Lung (tissue), 11 donors: ENCODE measurements at regions not wholly inside any gene's neighbourhood (a gene's known extent, or its start where the extent isn't known, plus 50 kb on each side); places are given as distances from the start of the nearest gene placed in this dataset.
A peak's percentile ranks its signal among the peaks of the same experiment; 100 is the strongest.

ENCODE experiments used
- ATAC-seq: fragments of 200-7000 bp; cut with Tn5 transposase; one replicate; pipeline ENCODE4 v1.9.1; 2020; ENCODE audit warnings: moderate number of reproducible peaks; ENCODE audit not compliant: insufficient read depth, low FRiP score
- DNase-seq, 3 donors: peaks; one replicate each; pipeline ENCODE4 v3.0.0-alpha.2; 2013 to 2017
- H3K27ac ChIP-seq, 2 donors: one replicate each; pipeline ENCODE4 v1.5.1; 2013; ENCODE audit warnings: mild to moderate bottlenecking in 2 of 2, moderate library complexity in 2 of 2, control low read depth in 1 of 2, inconsistent platforms in 1 of 2, low read depth in 1 of 2, low read length in 1 of 2
- H3K27me3 ChIP-seq, 3 donors: one replicate each; pipeline ENCODE4 v1.5.1; 2013; ENCODE audit warnings: low read length in 2 of 3; ENCODE audit not compliant: control insufficient read depth in 3 of 3, insufficient read depth in 3 of 3
- H3K36me3 ChIP-seq, 4 donors: one replicate each; pipeline ENCODE4 v1.5.1; 2013; ENCODE audit warnings: low read length in 4 of 4, mild to moderate bottlenecking in 1 of 4, moderate library complexity in 1 of 4; ENCODE audit not compliant: control insufficient read depth in 4 of 4, insufficient read depth in 4 of 4
- H3K4me1 ChIP-seq, 5 donors: one replicate each; pipeline ENCODE4 v1.5.1; 2013; ENCODE audit warnings: low read length in 5 of 5, mild to moderate bottlenecking in 2 of 5, moderate library complexity in 1 of 5; ENCODE audit not compliant: control insufficient read depth in 5 of 5, insufficient read depth in 5 of 5
- H3K4me3 ChIP-seq: one replicate; pipeline ENCODE4 v1.5.1; 2013; ENCODE audit warnings: mild to moderate bottlenecking, control low read depth, moderate library complexity
- H3K9ac ChIP-seq, 2 donors: one replicate each; pipeline ENCODE4 v1.5.1; 2013; ENCODE audit warnings: low read length in 2 of 2, control low read depth in 1 of 2; ENCODE audit not compliant: insufficient read depth in 1 of 2
- H3K9me3 ChIP-seq, 4 donors: one replicate each; pipeline ENCODE4 v1.5.1; 2013; ENCODE audit warnings: low read length in 3 of 4, mild to moderate bottlenecking in 1 of 4, moderate library complexity in 1 of 4; ENCODE audit not compliant: control insufficient read depth in 4 of 4, insufficient read depth in 3 of 4
- CTCF ChIP-seq: IDR thresholded peaks from 2 replicates; pipeline ENCODE4 v1.5.1; 2012; ENCODE audit warnings: mild to moderate bottlenecking; ENCODE audit errors: control extremely low read depth, extremely low read depth
- WGBS, 2 donors: extraction: QIAGEN DNeasy Blood & Tissue Kit; methylation state at CpG; one replicate each; pipeline ENCODE4 v1.1.7; 2013; 5-methylcytosine and 5-hydroxymethylcytosine counted together
- donor health status: control.
- donor health status: control.
- donor health status: Bipolar disorder and iron deficiency.
- donor health status: healthy.
- donor health status: DM: yes; HTN: yes; CAD: no.

- DNase-seq (peak; percentile 85 to 95 (median 93)), ATAC-seq (no peak)
- H3K27ac ChIP-seq, result no peak overlapping the region
- H3K9me3 ChIP-seq, result peaks cover 0 to 3% (median 0%) of the 10 kb centered on the region in 4 donors
- WGBS, 2 donors, result 52 to 61% methylated on average over 4 of the region's 4 CpGs
- no peaks in the 10 kb centered on the region for H3K27me3 ChIP-seq
- H3K4me3 ChIP-seq, result no peak overlapping the region
- H3K36me3 ChIP-seq, result no peaks in the 10 kb centered on the region
- H3K4me1 ChIP-seq, result peaks cover 0 to 21% (median 12%) of the 10 kb centered on the region in 5 donors
- H3K9ac ChIP-seq, result no peak overlapping the region
- TF ChIP-seq CTCF, result no peak
Observed at GRCh38 chr1:218739426-218739825, 394.3 kb downstream of the TGFB2 start.

- Histone ChIP-seq H3K27me3 (no peaks in the 10 kb centered on the region), H3K4me1 (peaks cover 0 to 13% (median 0%) of the 10 kb centered on the region in 5 donors), H3K9ac (no peak overlapping the region), H3K4me3 (no peak overlapping the region), H3K27ac (no peak overlapping the region), H3K9me3 (peaks cover 0 to 3% (median 1%) of the 10 kb centered on the region in 4 donors), H3K36me3 (no peaks in the 10 kb centered on the region)
- DNase-seq, result no peak
- ATAC-seq, result no peak
- WGBS, 2 donors, result 79 to 81% methylated on average over 3 of the region's 3 CpGs
- TF ChIP-seq CTCF, result no peak
Observed at GRCh38 chr1:218741852-218742251, 396.7 kb downstream of the TGFB2 start.

GRCh38 chr1:218742467-218743262 is 397.5 kb downstream of the TGFB2 start:
- ATAC-seq (no peak), DNase-seq (no peak)
- H3K4me3 ChIP-seq, result no peak overlapping the region
- no peaks in the 10 kb centered on the region for H3K27me3 ChIP-seq
- WGBS, 2 donors, result 86 to 89% methylated on average over 6 of the region's 6 CpGs
- no peak overlapping the region for H3K9ac ChIP-seq
- TF ChIP-seq CTCF, result no peak
- no peak overlapping the region for H3K27ac ChIP-seq
- H3K4me1 ChIP-seq, result peaks cover 0 to 13% (median 0%) of the 10 kb centered on the region in 5 donors
- no peaks in the 10 kb centered on the region for H3K36me3 ChIP-seq
- H3K9me3 ChIP-seq, result peaks cover 0 to 3% (median 1%) of the 10 kb centered on the region in 4 donors
